ENCODE measurements at regions not wholly inside any gene's neighbourhood (a gene's known extent, or its start where the extent isn't known, plus 50 kb on each side); places are given as distances from the start of the nearest gene placed in this dataset.

GRCh38 chr7:101698964-101699363 is 69.9 kb upstream of the MYL10 start:
- H3K9me3 ChIP-seq (ENCODE audit: insufficient read depth, low read depth): no peaks in the 10 kb centered on the region
- intact Hi-C loops (cut with micrococcal nuclease; ENCODE audit: unreplicated experiment): no loop called here
- no peak overlapping the region for H2AFZ ChIP-seq
- ChIA-PET CTCF (no interaction called here), POLR2A (ENCODE audit: unreplicated experiment) (no interaction called here)
- no peak overlapping the region for H3K4me2 ChIP-seq
- no peaks in the 10 kb centered on the region; the same call in 1 of the 2 replicates for H3K4me1 ChIP-seq (replicated peaks; ENCODE audit: insufficient read depth)
- TF ChIP-seq EZH2 (IDR thresholded peaks at IDR 0.05; ENCODE audit: low read depth): no peak
- TF ChIP-seq CTCF (conservative IDR thresholded peaks at IDR 0.05): no peak
- no peaks in the 10 kb centered on the region for H3K9me2 ChIP-seq (ENCODE audit: insufficient read depth)
- no peak overlapping the region for H3K4me3 ChIP-seq
- H4K20me1 ChIP-seq (ENCODE audit: insufficient read depth): no peaks in the 10 kb centered on the region
- DNase-seq: no peak
- BruUV-seq (replicated peaks): no TSS peak
- H3F3A ChIP-seq (ENCODE audit: insufficient read depth, low read depth): no peaks in the 10 kb centered on the region
- no peaks in the 10 kb centered on the region for H3K79me2 ChIP-seq (ENCODE audit: low read depth)
- no peaks in the 10 kb centered on the region for H3K27me3 ChIP-seq (ENCODE audit: insufficient read depth, low read depth)
- H3K36me3 ChIP-seq (ENCODE audit: low read depth): no peaks in the 10 kb centered on the region
- no peak overlapping the region for H3K27ac ChIP-seq

DNA sequence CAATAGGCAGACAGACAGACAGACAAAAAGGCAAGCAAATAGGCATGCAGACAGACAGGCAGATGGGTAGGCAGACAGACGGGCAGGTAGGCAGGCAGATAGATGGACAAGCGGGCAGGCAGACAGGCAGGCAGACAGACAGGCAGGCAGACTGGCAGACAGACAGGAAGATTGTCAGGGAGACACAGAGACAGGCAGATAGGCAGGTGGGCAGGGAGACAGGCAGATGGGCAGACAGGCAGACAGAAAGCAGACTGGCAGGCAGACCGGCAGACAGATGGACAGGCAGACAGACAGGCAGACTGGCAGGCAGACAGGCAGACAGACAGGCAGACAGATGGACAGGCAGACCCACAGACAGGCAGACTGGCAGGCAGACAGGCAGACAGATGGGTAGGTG is 70.3 kb upstream of the MYL10 start:
- Histone ChIP-seq H3K36me3 (ENCODE audit: low read depth) (no peaks in the 10 kb centered on the region), H3K27ac (no peak overlapping the region), H3K4me2 (no peak overlapping the region), H3K27me3 (ENCODE audit: insufficient read depth, low read depth) (no peaks in the 10 kb centered on the region), H3K4me1 (replicated peaks; ENCODE audit: insufficient read depth) (no peaks in the 10 kb centered on the region; the same call in 1 of the 2 replicates), H3F3A (ENCODE audit: insufficient read depth, low read depth) (no peaks in the 10 kb centered on the region), H3K9me2 (ENCODE audit: insufficient read depth) (no peaks in the 10 kb centered on the region), H2AFZ (no peak overlapping the region), H4K20me1 (ENCODE audit: insufficient read depth) (no peaks in the 10 kb centered on the region), H3K9me3 (ENCODE audit: insufficient read depth, low read depth) (no peaks in the 10 kb centered on the region), H3K4me3 (no peak overlapping the region), H3K79me2 (ENCODE audit: low read depth) (no peaks in the 10 kb centered on the region)
- TF ChIP-seq EZH2 (IDR thresholded peaks at IDR 0.05; ENCODE audit: low read depth) (no peak), CTCF (conservative IDR thresholded peaks at IDR 0.05) (no peak)
- intact Hi-C loops (cut with micrococcal nuclease; ENCODE audit: unreplicated experiment): no loop called here
- CTCF ChIA-PET: interaction anchor here (0.6 kb wide), 1 partner anchor 33 kb away, joined by 3 read pairs; no protein-coding TSS in a partner anchor
- BruUV-seq (replicated peaks): no TSS peak
- DNase-seq: no peak
- POLR2A ChIA-PET (ENCODE audit: unreplicated experiment): no interaction called here

GRCh38 chr7:101699881-101700823 is 71.1 kb upstream of the MYL10 start:
- POLR2A ChIA-PET (ENCODE audit: unreplicated experiment): no interaction called here
- Histone ChIP-seq H4K20me1 (ENCODE audit: insufficient read depth) (no peaks in the 10 kb centered on the region), H3K27ac (no peak overlapping the region), H3K79me2 (ENCODE audit: low read depth) (no peaks in the 10 kb centered on the region), H2AFZ (no peak overlapping the region), H3K4me2 (no peak overlapping the region), H3K9me3 (ENCODE audit: insufficient read depth, low read depth) (no peaks in the 10 kb centered on the region), H3K36me3 (ENCODE audit: low read depth) (no peaks in the 10 kb centered on the region), H3F3A (ENCODE audit: insufficient read depth, low read depth) (peaks cover 6% of the 10 kb centered on the region; the same call in 1 of the 2 replicates), H3K27me3 (ENCODE audit: insufficient read depth, low read depth) (no peaks in the 10 kb centered on the region), H3K4me3 (no peak overlapping the region), H3K4me1 (replicated peaks; ENCODE audit: insufficient read depth) (no peaks in the 10 kb centered on the region; the same call in 1 of the 2 replicates), H3K9me2 (ENCODE audit: insufficient read depth) (no peaks in the 10 kb centered on the region)
- no peak for DNase-seq
- TF ChIP-seq EZH2 (IDR thresholded peaks at IDR 0.05; ENCODE audit: low read depth) (no peak), CTCF (conservative IDR thresholded peaks at IDR 0.05) (no peak)
- BruUV-seq (replicated peaks): no TSS peak
- intact Hi-C loops (cut with micrococcal nuclease; ENCODE audit: unreplicated experiment): no loop called here
- CTCF ChIA-PET: interaction anchor here (0.6 kb wide), 1 partner anchor 33 kb away, joined by 3 read pairs; no protein-coding TSS in a partner anchor
